AG04449 (cell line): ENCODE measurements at regions not wholly inside any gene's neighbourhood (a gene's known extent, or its start where the extent isn't known, plus 50 kb on each side); places are given as distances from the start of the nearest gene placed in this dataset.
"Not testable (repeated sequence)": the region's sequence is repeated elsewhere in the genome, so short reads cannot be mapped to it uniquely, and the experiment has no call there.

Experiments
- CTCF ChIA-PET: fragments of 350-600 bp; formaldehyde crosslinking; extraction: SDS; loops from one replicate; lab custom pipeline; 2021; ENCODE audit warnings: antibody characterized with exemption; lab: Yijun Ruan, JAX
- POLR2A ChIA-PET: fragments of 400-600, 350-600 bp; formaldehyde crosslinking; extraction: SDS; loops from one replicate; lab custom pipeline; 2020; ENCODE audit warnings: antibody characterized with exemption, inconsistent platforms; lab: Yijun Ruan, JAX
- DNase-seq: peaks from one replicate; pipeline ENCODE4 v3.0.0-alpha.2; 2010; ENCODE audit warnings: low read depth, low spot score
- H3K4me3 ChIP-seq: 2 replicates; pipeline ENCODE4 v1.5.1; 2011; ENCODE audit warnings: low read depth, mild to moderate bottlenecking, control low read depth, low read length
- TF ChIP-seq, protein P1 (sequence below): IDR thresholded peaks from one replicate; pipeline ENCODE4 v1.5.1; 2011; ENCODE audit warnings: mild to moderate bottlenecking, moderate library complexity, low read length, control low read depth, inconsistent platforms; ENCODE audit not compliant: insufficient read depth; ENCODE audit errors: missing control alignments

DNA sequence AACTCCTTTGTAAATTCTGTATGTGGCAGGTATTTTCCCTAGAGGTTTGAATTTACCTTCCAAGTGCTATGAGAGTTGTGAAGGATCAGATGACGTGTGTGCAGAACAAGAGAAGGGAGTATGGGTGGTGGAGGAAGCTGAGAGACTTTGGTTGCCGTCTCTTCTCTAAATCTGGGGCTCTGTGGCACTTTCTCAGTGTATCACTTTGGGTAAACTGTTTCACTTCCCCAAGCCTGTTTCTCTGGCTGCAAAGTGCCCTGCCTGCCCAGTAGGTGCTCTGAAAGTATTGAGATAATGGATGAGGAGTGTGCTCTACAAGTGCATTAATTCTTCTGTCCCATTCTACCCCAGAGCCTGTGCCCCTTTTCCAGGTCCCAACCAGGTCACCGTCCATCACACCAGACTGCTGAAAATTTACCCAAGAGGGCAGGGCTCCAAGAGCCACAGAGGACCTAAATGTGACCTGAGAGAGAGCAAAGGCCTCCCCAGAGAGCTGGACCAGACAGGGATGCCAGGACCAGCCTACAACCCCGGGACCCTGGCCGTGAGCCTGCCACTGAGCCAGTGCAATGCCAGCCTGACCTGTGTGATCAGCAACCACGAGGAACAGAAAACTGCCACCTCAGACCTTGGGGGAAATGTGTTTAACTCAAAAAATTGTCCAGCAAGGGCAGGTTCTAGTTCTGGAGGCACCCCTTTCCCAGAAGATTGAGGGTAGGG is 131.6 kb upstream of the ETV3 start:
- POLR2A ChIA-PET: no interaction called here
- TF ChIP-seq, protein P1, sequence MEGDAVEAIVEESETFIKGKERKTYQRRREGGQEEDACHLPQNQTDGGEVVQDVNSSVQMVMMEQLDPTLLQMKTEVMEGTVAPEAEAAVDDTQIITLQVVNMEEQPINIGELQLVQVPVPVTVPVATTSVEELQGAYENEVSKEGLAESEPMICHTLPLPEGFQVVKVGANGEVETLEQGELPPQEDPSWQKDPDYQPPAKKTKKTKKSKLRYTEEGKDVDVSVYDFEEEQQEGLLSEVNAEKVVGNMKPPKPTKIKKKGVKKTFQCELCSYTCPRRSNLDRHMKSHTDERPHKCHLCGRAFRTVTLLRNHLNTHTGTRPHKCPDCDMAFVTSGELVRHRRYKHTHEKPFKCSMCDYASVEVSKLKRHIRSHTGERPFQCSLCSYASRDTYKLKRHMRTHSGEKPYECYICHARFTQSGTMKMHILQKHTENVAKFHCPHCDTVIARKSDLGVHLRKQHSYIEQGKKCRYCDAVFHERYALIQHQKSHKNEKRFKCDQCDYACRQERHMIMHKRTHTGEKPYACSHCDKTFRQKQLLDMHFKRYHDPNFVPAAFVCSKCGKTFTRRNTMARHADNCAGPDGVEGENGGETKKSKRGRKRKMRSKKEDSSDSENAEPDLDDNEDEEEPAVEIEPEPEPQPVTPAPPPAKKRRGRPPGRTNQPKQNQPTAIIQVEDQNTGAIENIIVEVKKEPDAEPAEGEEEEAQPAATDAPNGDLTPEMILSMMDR: no peak
- CTCF ChIA-PET: no interaction called here
- no peak for DNase-seq
- H3K4me3 ChIP-seq: no peak overlapping the region

DNA sequence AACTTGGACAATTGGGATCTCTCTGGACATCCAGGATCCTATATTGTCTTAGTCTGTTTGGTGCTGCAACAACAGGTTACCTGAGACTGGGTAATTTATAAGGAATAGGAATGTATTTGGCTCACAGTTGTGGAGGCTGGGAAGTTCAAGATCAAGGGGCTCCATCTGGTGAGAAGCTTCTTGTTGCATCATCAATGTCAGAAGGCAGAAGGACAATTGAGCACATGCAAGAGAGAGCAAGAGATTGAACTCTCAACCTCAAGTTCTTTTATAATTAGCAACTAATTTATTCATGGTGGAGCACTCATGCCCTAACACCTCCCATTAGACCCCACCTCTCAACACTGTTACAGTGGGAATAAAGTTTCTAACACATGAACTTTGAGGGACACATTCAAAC is 124.7 kb upstream of the ETV3 start:
- H3K4me3 ChIP-seq: no peak overlapping the region
- ChIA-PET CTCF (no interaction called here), POLR2A (no interaction called here)
- DNase-seq: no peak
- TF ChIP-seq, protein P1: no peak

DNA sequence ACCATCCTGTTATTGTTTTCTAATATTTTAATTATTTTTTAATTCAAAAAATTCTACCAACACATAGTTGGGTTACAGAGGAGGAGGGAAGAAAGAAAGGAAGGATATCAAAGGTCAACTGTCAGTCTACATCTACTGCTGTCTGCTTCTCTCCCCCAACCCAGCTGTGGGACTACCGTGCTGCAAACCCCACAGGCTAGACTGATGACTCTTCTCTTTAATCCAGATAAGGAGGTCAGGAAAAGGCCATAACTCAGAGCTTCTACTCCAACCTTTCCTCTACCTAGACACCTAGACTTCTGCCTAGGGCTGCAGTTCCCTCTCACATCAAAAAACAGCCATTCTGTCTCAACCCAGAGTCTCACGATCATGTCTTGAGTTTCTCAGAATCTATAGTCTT is 124.2 kb upstream of the ETV3 start:
- no peak for DNase-seq

DNA sequence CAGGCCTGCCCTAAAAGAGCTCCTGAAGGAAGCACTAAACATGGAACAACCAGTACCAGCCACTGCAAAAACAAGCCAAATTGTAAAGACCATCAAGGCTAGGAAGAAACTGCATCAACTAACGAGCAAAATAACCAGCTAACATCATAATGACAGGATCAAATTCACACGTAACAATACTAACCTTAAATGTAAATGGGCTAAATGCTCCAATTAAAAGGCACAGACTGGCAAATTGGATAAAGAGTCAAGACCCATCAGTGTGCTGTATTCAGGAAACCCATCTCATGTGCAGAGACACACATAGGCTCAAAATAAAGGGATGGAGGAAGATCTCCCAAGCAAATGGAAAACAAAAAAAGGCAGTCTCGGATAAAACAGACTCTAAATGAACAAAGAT is 117.7 kb upstream of the ETV3 start:
- DNase-seq, H3K4me3 ChIP-seq, POLR2A ChIA-PET, CTCF ChIA-PET: not testable (repeated sequence)

More for the DNA sequence above, 124.2 kb upstream of the ETV3 start:
- H3K4me3 ChIP-seq: no peak overlapping the region
- TF ChIP-seq, protein P1: no peak
- POLR2A ChIA-PET: no interaction called here
- CTCF ChIA-PET: no interaction called here

DNA sequence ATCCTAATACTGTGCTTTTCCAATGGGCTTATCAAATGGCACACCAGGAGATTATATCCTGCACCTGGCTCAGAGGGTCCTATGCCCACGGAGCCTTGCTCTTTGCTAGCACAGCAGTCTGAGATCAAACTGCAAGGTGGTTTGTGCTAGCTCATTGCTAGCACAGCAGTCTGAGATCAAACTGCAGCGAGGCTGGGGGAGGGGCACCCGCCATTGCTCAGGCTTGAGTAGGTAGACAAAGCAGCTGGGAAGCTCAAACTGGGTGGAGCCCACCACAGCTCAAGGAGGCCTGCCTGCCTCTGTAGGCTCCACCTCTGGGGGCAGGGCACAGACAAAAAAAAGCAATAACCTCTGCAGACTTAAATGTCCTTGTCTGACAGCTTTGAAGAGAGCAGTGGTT is 116.0 kb upstream of the ETV3 start:
- DNase-seq, POLR2A ChIA-PET, CTCF ChIA-PET, H3K4me3 ChIP-seq: not testable (repeated sequence)

DNA sequence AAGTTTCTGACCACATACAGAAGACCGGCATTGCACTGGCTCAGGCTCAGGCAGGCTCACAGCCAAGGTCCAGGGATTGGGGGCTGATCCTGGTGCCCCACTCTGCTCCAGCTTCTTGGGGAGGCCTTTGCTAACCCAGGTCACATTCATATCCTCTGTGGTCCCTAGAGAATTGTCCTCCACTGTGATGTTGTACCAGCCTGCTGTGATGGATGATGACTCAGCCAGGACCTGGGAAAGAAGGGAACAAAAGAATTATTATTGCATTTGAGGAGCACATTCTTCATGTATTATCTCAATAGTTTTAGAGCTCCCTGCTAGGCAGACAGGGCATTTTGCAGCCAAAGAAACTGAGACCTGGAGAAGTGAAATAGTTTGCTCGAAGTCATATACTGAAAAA is 114.3 kb upstream of the ETV3 start:
- no peak overlapping the region for H3K4me3 ChIP-seq
- no peak for DNase-seq
- ChIA-PET POLR2A (no interaction called here), CTCF (no interaction called here)
- TF ChIP-seq, protein P1: no peak

DNA sequence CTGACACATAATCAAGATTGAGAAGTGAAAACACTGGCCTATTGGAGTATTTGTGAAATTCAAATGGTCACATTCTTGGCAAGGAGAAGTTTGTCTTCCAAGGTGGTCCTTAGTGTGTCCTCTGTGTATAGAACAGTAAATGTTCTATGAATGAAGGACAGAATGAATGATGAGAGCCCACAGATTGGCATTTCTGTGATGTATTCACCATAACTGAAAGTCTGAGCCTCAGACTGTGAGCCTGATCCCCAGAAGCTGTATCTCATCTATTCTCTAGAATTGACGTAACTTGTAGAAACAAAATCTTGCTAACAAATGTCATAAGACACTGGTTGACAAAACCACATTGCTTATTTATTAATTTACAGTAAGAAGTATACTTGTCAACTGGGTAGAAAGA is 111.5 kb upstream of the ETV3 start:
- ChIA-PET CTCF (no interaction called here), POLR2A (interaction anchor here (0.6 kb wide), 1 partner anchor 699 kb away, joined by 3 read pairs; no protein-coding TSS in a partner anchor)
- DNase-seq: no peak
- TF ChIP-seq, protein P1: no peak
- no peak overlapping the region for H3K4me3 ChIP-seq
